Activated T-helper 1 cell treated with Interleukin-2 at 50 U/mL for 16 hours (primary cell): ENCODE measurements at regions not wholly inside any gene's neighbourhood (a gene's known extent, or its start where the extent isn't known, plus 50 kb on each side); places are given as distances from the start of the nearest gene placed in this dataset.
"Not testable (repeated sequence)": the region's sequence is repeated elsewhere in the genome, so short reads cannot be mapped to it uniquely, and the experiment has no call there.

ENCODE experiments used
- DNase-seq: peaks from one replicate; pipeline ENCODE4 v3.0.0-alpha.2; 2020; ENCODE audit warnings: low read depth

DNA sequence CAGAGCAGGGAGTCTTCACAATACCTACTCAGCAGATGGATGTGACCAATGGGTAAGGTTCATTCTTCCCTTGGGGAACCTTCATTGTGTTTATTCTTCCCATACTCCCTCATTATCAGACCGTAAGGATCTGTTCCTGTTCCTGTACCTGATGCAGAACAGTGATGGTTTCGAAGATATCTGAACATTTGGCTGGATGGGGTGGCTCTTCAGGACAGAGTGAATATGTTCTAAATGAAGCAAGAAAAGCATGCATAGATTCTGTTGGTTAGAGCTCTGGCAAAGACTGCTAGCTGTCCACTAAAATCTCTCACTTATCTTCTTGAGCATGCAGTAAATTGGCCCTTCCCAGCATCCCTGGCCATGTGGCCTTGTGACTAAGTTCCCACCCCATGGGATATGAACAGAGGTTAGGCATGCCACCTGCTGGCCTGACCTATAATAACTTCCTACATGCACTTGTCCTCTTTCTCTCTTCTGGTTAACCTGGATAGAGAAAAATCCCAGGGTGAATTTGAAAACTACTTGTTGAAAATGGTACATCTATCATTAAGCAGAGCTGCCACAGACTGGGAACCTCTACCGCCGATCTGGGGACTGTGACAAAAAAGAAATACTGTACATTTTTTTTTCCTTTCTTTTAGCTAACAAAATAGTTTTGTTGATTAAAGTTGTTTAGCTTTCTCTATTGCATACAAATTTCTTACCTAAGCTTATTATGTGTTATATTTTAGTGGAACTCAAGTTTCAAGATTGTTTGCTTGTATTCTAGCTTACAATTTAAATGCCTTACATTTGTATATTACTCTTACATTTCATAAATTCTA lies 60.0 kb upstream of the BANK1 start:
- peak; percentile 1 for DNase-seq

- no peak for DNase-seq
These were observed 63.3 kb upstream of the BANK1 start for GRCh38 chr4:101727238-101727637.

DNA sequence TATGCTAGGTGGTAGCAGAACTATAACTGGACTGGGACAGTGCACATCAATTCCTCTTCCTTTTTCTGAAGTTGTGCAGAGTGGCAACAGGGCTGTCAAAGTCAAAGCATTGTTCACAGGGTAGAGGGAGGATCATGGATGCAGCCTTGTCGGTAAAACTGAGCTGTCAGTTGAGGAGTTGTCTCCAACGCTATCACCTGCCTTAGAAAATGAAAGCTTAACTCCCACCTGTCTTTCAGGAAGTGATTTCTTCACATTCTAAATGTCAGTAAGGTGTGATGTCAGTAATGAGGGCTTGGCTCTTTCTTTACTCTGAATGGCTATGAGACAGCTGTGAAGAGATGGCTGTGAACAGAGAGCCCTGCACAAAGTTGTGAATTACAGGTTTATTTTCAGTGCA lies 66.4 kb upstream of the BANK1 start:
- no peak for DNase-seq

- DNase-seq = no peak
These were observed 71.7 kb upstream of the BANK1 start for GRCh38 chr4:101718810-101719209.

DNA sequence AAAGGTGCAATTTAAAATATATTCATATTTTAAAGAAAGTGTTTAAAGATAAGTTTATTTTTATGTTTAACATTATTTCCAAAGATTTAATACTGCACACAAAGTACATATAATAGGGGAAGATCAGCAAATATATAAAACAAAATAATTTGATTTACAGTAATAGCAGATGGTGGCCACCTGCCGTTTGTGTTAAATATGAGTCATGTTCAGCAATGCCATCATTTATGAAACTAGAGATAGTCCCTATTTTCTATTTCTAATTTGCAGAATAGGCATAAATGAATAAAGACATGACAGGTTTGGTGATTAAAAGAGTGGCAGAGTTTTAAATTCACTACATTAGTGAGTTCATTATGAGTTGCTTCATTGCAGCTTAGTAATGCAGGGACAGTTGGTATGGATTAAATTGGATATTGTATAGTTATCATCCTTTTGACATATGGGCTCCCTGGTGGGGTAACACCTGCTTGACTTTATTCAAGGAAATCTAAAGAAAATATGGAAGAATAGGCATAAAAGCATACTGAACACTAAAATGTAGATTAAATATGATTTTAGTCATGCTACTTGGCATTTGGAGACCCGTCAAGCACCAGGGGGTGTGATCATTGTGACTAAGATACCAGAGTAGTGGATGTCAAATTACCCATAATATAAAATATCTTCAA lies 78.8 kb upstream of the BANK1 start:
- no peak for DNase-seq

DNA sequence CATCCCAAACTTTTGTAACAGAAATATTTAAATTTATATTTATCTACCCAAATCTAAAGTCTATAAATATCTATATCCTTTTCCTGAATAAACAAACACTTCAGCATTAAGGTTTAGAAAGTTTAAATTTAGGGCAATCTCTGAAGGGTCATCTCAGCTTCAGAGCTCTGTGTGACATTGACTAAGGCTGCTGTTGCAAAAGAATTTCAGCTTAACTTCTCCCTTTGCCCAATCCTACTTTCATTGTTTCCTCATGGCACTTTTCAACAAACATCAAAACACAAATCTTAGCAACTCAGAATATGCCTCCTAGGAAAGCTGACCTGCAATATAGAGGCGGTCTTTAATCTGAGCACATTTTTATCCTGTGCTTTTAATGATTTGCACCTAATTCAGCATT lies 79.7 kb upstream of the BANK1 start:
- no peak for DNase-seq

- no peak for DNase-seq
These were observed 82.1 kb upstream of the BANK1 start for GRCh38 chr4:101708293-101709039.

DNA sequence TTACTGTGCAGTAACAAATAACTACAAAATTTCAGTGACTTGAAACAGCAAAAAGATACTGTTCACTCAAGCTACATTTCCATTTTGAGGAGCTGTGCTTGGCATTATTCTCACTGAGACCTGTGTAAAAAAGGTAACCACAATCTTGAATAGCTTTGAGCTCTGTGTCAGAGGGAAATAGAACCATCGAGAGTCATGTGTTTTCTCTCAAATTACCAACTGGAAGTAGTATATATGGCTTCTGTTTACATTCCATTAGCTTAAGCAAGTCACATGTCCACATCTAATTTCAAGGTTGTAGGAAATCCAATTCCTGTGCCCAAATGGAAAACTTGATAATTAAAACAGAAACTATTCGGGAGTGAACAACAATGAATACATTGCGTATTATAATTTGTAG lies 82.9 kb upstream of the BANK1 start:
- no peak for DNase-seq

DNA sequence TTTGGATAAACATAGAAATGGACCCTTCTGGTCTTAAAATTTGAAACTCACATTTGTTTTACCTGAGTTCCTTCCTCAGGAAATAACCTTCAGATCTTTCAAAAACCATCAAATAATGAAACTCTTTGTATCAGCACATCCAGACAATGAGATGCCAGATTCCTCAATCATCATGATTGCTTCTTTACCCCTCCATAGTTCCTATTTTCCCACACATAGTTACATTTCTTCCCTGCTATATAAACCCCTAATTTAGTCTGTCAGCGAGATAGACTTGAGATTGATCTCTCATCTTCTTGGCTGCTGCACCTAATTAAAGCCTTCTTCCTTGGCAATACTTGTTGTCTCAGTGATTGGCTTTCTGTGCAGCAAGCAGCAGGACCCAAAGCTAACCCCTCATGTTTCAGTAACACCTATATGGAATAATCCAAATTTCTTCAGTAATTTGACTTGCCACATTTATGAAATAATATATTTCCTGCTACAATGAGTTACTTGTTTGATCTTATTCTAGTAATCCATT lies 83.9 kb upstream of the BANK1 start:
- no peak for DNase-seq

DNA sequence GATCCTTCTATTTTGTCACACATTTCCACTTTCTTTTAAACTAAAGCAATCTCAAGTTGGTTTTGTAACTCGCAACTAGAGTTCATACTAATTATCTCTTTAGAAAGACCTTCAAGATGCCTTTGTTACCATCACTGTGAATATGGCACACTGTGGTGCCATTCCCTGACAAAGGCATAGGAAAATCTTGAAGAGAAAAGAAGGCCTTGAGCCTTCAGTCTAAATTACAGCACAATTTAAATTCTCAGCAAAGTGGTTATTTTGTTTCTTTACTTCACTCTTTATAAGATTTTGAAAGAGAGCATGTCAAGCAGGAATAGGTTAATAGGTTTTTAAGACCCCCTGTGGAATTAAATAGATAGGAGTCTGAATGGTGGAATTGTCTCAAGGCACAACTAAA lies 89.0 kb upstream of the BANK1 start:
- no peak for DNase-seq

- DNase-seq = no peak
These were observed 90.9 kb upstream of the BANK1 start for GRCh38 chr4:101699441-101700124.

DNA sequence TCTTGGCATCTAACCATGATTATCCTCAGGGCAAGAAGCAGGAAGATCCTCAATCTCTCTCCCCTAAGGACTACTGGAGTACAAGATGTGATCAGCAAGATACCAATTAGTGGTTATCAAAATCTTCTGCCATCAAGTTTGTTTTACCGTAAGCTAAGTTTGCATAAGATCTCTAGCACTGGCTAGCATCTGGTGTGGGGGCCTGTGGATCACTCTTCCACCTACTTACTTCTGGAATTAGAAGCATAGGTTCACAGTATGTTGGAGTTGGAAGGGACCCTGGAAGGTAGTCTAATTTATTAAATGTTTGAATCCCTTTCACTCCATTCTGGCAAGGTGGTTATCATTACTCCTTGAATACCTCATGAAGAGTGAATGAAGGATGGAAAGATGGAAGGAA lies 93.3 kb upstream of the BANK1 start:
- no peak for DNase-seq

DNA sequence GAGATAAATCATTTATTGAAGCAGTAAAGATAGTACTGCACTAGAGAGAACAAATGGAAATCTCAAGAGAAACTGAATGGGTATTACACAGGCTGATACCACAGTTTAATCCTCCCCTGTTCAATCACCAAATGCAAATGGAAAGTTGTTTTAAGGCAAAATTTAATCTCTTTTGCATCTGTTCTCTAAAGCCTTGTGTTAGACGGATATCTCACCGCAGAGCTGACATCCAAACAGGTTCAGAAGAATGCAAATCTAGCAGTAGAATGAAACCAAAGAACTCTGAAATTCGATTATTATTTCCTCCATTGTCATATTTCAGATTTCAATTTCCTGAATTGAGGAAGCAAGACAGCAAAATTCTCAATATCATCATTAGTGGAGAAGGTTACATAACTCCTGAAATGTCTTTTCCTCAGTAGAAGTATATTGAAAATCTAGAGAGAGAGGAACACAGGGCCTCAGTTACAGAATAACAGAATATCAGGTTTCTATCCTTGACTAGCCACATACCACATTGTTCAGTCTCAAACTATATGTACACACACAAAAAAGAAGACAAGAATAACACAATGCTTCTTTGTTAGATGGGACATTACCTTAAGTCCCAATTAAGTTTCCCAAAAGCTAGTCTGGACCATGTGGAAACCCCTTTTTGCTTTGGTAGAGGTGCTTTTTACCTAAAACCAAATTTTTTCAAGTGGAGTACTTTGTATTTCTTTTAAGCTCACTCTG lies 94.1 kb upstream of the BANK1 start:
- DNase-seq = no peak

DNA sequence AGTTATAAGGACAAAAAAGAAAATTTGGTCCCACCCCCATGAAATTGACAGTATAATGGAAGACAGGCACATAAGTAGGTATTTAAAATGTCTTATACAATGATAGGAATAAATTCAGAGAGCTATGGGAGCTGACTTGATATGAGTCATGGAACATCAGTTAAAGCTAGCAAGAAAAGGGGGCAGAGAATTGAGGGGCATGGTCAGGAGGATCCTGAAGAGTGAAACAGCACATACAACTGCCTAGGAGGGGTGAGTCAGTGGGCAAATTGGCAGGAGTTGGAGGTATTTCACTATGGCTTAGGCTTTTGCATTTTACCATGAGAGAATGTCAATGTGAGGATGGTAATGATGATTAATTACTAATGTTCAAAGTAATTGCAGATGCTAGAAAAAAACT lies 95.4 kb upstream of the BANK1 start:
- no peak for DNase-seq

DNA sequence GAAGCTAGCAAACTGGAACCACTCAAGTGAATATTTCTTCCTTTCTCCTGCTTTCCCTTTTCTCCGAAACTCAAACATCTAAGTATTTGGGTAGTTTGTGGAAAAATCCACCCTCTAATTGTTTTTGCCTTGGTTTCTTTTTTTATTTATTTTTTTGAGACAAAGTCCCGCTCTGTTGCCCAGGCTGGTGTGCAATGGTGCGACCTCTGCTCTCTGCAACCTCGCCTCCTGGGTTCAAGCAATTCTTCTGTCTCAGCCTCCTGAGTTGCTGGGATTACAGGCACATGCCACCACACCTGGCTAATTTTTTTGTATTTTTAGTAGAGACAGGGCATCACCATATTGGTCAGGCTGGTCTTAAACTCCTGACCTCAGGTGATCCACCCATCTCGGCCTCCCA lies 96.1 kb upstream of the BANK1 start:
- not testable (repeated sequence) for DNase-seq

- DNase-seq = no peak
These were observed 96.6 kb upstream of the BANK1 start for GRCh38 chr4:101693842-101694398.

GRCh38 chr4:101689220-101689619 lies 101.3 kb upstream of the BANK1 start:
- no peak for DNase-seq

DNA sequence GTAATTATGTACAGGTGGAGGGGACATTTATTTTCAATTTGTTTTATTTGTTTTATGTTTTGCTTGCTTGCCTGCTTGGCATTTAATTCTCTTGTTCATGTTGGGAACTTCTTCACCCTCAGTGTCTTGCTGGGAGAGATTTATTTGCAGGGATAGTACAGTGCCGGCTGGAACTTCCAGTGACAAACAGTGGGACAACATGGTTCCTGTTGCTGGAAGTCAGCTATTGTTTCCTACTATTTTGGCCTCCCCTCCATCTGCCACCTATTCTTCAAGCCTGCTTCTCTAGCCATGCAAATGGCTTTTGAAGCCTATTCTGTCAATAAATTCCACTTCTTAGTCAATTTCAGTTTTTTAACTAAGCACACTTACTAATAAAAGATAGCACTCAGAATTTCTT lies 105.4 kb upstream of the BANK1 start:
- DNase-seq = no peak

GRCh38 chr4:101682946-101683345 lies 107.6 kb upstream of the BANK1 start:
- no peak for DNase-seq

DNA sequence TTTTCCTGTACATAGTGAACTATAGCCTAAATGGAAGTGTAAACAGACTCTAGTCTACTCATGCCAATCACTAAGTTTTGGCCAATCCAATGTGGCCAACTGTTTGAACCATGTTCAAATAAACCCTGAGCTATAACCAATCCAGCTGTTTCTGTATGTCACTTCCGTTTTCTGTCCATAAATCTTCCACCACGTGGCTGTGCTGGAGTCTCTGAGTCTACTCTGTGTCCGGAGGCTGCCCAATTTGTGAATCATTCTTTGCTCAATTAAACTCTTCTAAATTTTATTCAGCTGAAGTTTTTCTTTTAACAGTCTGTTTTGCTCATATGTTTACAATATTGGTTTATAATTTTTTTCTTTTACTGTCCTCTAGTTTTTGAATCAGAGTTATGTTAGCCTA lies 112.3 kb upstream of the BANK1 start:
- DNase-seq = no peak

GRCh38 chr4:101670897-101671296 lies 119.6 kb upstream of the BANK1 start:
- DNase-seq = no peak
